ENCODE measurements at regions not wholly inside any gene's neighbourhood (a gene's known extent, or its start where the extent isn't known, plus 50 kb on each side); places are given as distances from the start of the nearest gene placed in this dataset.

DNA sequence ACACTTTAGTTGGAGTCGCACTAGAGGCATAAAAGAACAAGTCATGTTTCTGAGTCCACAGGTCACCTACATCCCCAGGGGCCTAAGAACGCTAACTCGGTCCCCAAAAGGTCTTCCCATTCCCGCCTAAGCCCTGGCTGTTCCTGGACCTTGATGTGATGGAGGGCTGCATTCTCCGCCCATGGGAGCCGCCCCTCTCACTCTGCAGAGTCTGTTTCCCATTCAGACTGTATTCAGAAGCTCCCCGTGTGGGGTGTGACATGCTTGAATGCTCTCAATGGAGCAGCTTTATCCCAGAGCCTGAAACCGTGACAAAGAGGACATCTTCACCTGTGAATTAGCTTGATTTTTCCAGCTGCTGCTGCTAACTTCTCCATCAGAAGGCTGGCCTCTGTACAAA, 319.0 kb upstream of the KLHL29 start:
- Mint-ChIP-seq H3K27ac (no peak overlapping the region), H3K4me1 (no peaks in the 10 kb centered on the region), H3K9me3 (peaks cover 14% of the 10 kb centered on the region; the same call in 1 of the 2 replicates), H3K4me3 (no peak overlapping the region), H3K27me3 (ENCODE audit: low read depth) (peaks cover 2% of the 10 kb centered on the region; the same call in 1 of the 2 replicates), H3K36me3 (no peaks in the 10 kb centered on the region)
- no peak for TF ChIP-seq HMGA2 (CRISPR knock-in tag; IDR thresholded peaks at IDR 0.05)
- TF ChIP-seq, protein P1, sequence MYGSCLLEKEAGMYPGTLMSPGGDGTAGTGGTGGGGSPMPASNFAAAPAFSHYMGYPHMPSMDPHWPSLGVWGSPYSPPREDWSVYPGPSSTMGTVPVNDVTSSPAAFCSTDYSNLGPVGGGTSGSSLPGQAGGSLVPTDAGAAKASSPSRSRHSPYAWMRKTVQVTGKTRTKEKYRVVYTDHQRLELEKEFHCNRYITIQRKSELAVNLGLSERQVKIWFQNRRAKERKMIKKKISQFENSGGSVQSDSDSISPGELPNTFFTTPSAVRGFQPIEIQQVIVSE (CRISPR knock-in tag; IDR thresholded peaks at IDR 0.05; ENCODE audit: borderline replicate concordance), result no peak
- no peak for TF ChIP-seq ARID4B (CRISPR knock-in tag; IDR thresholded peaks at IDR 0.05; ENCODE audit: borderline replicate concordance)
- no peak for TF ChIP-seq ESRRA (CRISPR knock-in tag; IDR thresholded peaks at IDR 0.05; ENCODE audit: borderline replicate concordance)
- TF ChIP-seq, protein P2, sequence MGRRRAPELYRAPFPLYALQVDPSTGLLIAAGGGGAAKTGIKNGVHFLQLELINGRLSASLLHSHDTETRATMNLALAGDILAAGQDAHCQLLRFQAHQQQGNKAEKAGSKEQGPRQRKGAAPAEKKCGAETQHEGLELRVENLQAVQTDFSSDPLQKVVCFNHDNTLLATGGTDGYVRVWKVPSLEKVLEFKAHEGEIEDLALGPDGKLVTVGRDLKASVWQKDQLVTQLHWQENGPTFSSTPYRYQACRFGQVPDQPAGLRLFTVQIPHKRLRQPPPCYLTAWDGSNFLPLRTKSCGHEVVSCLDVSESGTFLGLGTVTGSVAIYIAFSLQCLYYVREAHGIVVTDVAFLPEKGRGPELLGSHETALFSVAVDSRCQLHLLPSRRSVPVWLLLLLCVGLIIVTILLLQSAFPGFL (CRISPR knock-in tag; IDR thresholded peaks at IDR 0.05; ENCODE audit: borderline replicate concordance), result no peak
- no peak for TF ChIP-seq ZNF232 (CRISPR knock-in tag; IDR thresholded peaks at IDR 0.05)
- no peak for TF ChIP-seq FOXK1 (CRISPR knock-in tag; IDR thresholded peaks at IDR 0.05)
- TF ChIP-seq, protein P3, sequence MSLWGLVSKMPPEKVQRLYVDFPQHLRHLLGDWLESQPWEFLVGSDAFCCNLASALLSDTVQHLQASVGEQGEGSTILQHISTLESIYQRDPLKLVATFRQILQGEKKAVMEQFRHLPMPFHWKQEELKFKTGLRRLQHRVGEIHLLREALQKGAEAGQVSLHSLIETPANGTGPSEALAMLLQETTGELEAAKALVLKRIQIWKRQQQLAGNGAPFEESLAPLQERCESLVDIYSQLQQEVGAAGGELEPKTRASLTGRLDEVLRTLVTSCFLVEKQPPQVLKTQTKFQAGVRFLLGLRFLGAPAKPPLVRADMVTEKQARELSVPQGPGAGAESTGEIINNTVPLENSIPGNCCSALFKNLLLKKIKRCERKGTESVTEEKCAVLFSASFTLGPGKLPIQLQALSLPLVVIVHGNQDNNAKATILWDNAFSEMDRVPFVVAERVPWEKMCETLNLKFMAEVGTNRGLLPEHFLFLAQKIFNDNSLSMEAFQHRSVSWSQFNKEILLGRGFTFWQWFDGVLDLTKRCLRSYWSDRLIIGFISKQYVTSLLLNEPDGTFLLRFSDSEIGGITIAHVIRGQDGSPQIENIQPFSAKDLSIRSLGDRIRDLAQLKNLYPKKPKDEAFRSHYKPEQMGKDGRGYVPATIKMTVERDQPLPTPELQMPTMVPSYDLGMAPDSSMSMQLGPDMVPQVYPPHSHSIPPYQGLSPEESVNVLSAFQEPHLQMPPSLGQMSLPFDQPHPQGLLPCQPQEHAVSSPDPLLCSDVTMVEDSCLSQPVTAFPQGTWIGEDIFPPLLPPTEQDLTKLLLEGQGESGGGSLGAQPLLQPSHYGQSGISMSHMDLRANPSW (CRISPR knock-in tag; conservative IDR thresholded peaks at IDR 0.05; ENCODE audit: low read depth), result no peak
- TF ChIP-seq ZNF532 (CRISPR knock-in tag; IDR thresholded peaks at IDR 0.05; ENCODE audit: borderline replicate concordance), result no peak
- no peak for TF ChIP-seq CREM (CRISPR knock-in tag; IDR thresholded peaks at IDR 0.05)
- TF ChIP-seq RELA (CRISPR knock-in tag; IDR thresholded peaks at IDR 0.05; ENCODE audit: borderline replicate concordance), result no peak
- peak; percentile 73 for ATAC-seq
- ChIA-PET CTCF (no interaction called here), POLR2A (no interaction called here)
- no peak for DNase-seq (ENCODE audit: low spot score)

GRCh38 chr2:23066686-23067085, 318.3 kb upstream of the KLHL29 start:
- CTCF ChIA-PET, result no interaction called here
- H3K27me3 Mint-ChIP-seq (ENCODE audit: low read depth), result peaks cover 2% of the 10 kb centered on the region; the same call in 1 of the 2 replicates
- no peak for TF ChIP-seq E2F5 (CRISPR knock-in tag; IDR thresholded peaks at IDR 0.05)
- no peak for TF ChIP-seq ATF2 (CRISPR knock-in tag; IDR thresholded peaks at IDR 0.05; ENCODE audit: borderline replicate concordance, low read depth)
- no peak for TF ChIP-seq ZNF138 (CRISPR knock-in tag; conservative IDR thresholded peaks at IDR 0.05)
- TF ChIP-seq FOXP4 (CRISPR knock-in tag; IDR thresholded peaks at IDR 0.05), result no peak
- TF ChIP-seq NFYB (CRISPR knock-in tag; conservative IDR thresholded peaks at IDR 0.05; ENCODE audit: low read depth), result no peak

More at GRCh38 chr2:23066686-23067085, 318.3 kb upstream of the KLHL29 start:
- Mint-ChIP-seq H3K9me3 (peaks cover 14% of the 10 kb centered on the region; the same call in 1 of the 2 replicates), H3K4me1 (no peaks in the 10 kb centered on the region), H3K36me3 (no peaks in the 10 kb centered on the region), H3K27ac (no peak overlapping the region), H3K4me3 (no peak overlapping the region)
- POLR2A ChIA-PET, result no interaction called here
- ATAC-seq (no peak), DNase-seq (ENCODE audit: low spot score) (no peak)

Measured in WTC11 (cell line).